Thyroid gland (tissue), 4 donors: ENCODE measurements at regions not wholly inside any gene's neighbourhood (a gene's known extent, or its start where the extent isn't known, plus 50 kb on each side); places are given as distances from the start of the nearest gene placed in this dataset.

Experiments
- DNase-seq, 2 donors: peaks; one replicate each; pipeline ENCODE4 v3.0.0-alpha.2; 2019
- H3K27ac ChIP-seq, 3 donors: fragments of 200-600 bp; sonication (generic); 1 replicate in 2 of 3; 2 replicates in 1 of 3; pipeline ENCODE4 v1.5.1; 2016 to 2019; ENCODE audit warnings: mild to moderate bottlenecking in 1 of 3, moderate library complexity in 1 of 3
- H3K27me3 ChIP-seq: fragments of 200-600 bp; sonication (generic); one replicate; pipeline ENCODE4 v1.5.1; 2019
- H3K36me3 ChIP-seq, 2 donors: fragments of 200-600 bp; sonication (generic); one replicate each; pipeline ENCODE4 v1.5.1; 2016 to 2019
- H3K4me1 ChIP-seq, 2 donors: fragments of 200-600 bp; sonication (generic); one replicate each; pipeline ENCODE4 v1.5.1; 2017 to 2019
- H3K4me3 ChIP-seq, 3 donors: fragments of 200-600 bp; sonication (generic); replicated peaks in 1 of 3; 1 replicate in 2 of 3; 2 replicates in 1 of 3; pipeline ENCODE4 v1.5.1; 2016; ENCODE audit warnings: mild to moderate bottlenecking in 1 of 3
- H3K9me3 ChIP-seq: fragments of 200-600 bp; sonication (generic); one replicate; pipeline ENCODE4 v1.5.1; 2017
- CTCF ChIP-seq, 6 experiments: fragments of 200-600 bp in 3 of 6; fragments of 450-650 bp in 3 of 6; sonication (generic) in 3 of 6; IDR thresholded peaks; one replicate each; pipeline ENCODE4 v1.5.1; 2016 to 2019; ENCODE audit warnings: antibody characterized with exemption in 6 of 6, mild to moderate bottlenecking in 2 of 6, inconsistent platforms in 1 of 6, moderate library complexity in 1 of 6
- POLR2A ChIP-seq, 2 donors: fragments of 450-650 bp; IDR thresholded peaks; one replicate each; pipeline ENCODE4 v1.6.1; 2017; ENCODE audit warnings: antibody characterized with exemption in 2 of 2, mild to moderate bottlenecking in 2 of 2, moderate library complexity in 1 of 2
- WGBS, 2 donors: methylation state at CpG; one replicate each; pipeline ENCODE4 v1.1.5; 2017; 5-methylcytosine and 5-hydroxymethylcytosine counted together
- intact Hi-C: fragments of 100-400 bp; cut with DNase I; formaldehyde crosslinking; loops from one replicate; pipeline ENCODE4 v1.15.1; 2023

- H3K27ac ChIP-seq: no peak overlapping the region
- no peak for DNase-seq
- TF ChIP-seq CTCF (IDR thresholded peaks at IDR 0.05): no peak
- TF ChIP-seq POLR2A (IDR thresholded peaks at IDR 0.05): no peak
- no peak overlapping the region for H3K4me3 ChIP-seq
- no peaks in the 10 kb centered on the region for H3K36me3 ChIP-seq
- 87 to 92% methylated on average over 2 of the region's 2 CpGs for WGBS, 2 donors
- intact Hi-C loops: no loop called here
- H3K4me1 ChIP-seq: no peaks in the 10 kb centered on the region
- no peaks in the 10 kb centered on the region for H3K9me3 ChIP-seq
- H3K27me3 ChIP-seq: no peaks in the 10 kb centered on the region
These were observed 366.1 kb upstream of the ZNF385D start for GRCh38 chr3:22117091-22117490.

- intact Hi-C loops: no loop called here
- WGBS, 2 donors: 30% methylated on average over 5 of the region's 5 CpGs
- Histone ChIP-seq H3K4me1 (no peaks in the 10 kb centered on the region), H3K4me3 (no peak overlapping the region), H3K27ac (no peak overlapping the region), H3K9me3 (no peaks in the 10 kb centered on the region), H3K36me3 (no peaks in the 10 kb centered on the region), H3K27me3 (no peaks in the 10 kb centered on the region)
- no peak for DNase-seq
- TF ChIP-seq CTCF (IDR thresholded peaks at IDR 0.05) (peak in 4 of 6 experiments; percentile 38 to 66 (median 58)), POLR2A (IDR thresholded peaks at IDR 0.05) (no peak)
These were observed 366.8 kb upstream of the ZNF385D start for GRCh38 chr3:22117751-22118346.

- Histone ChIP-seq H3K4me1 (no peaks in the 10 kb centered on the region), H3K36me3 (no peaks in the 10 kb centered on the region), H3K27ac (no peak overlapping the region), H3K4me3 (no peak overlapping the region), H3K9me3 (no peaks in the 10 kb centered on the region), H3K27me3 (no peaks in the 10 kb centered on the region)
- DNase-seq: no peak
- WGBS, 2 donors: 72 to 80% methylated on average over 3 of the region's 3 CpGs
- intact Hi-C loops: no loop called here
- TF ChIP-seq CTCF (IDR thresholded peaks at IDR 0.05) (no peak), POLR2A (IDR thresholded peaks at IDR 0.05) (no peak)
These were observed 367.5 kb upstream of the ZNF385D start for GRCh38 chr3:22118542-22118941.

- TF ChIP-seq POLR2A (IDR thresholded peaks at IDR 0.05) (no peak), CTCF (IDR thresholded peaks at IDR 0.05) (no peak)
- H3K27me3 ChIP-seq: no peaks in the 10 kb centered on the region
- DNase-seq: no peak
- H3K36me3 ChIP-seq: no peaks in the 10 kb centered on the region
- no peak overlapping the region for H3K27ac ChIP-seq
- intact Hi-C loops: no loop called here
- 52 to 55% methylated on average over 5 of the region's 5 CpGs for WGBS, 2 donors
- H3K9me3 ChIP-seq: no peaks in the 10 kb centered on the region
- no peaks in the 10 kb centered on the region for H3K4me1 ChIP-seq
- no peak overlapping the region for H3K4me3 ChIP-seq
These were observed 370.2 kb upstream of the ZNF385D start for GRCh38 chr3:22121068-22121701.

- Histone ChIP-seq H3K27me3 (no peaks in the 10 kb centered on the region), H3K9me3 (no peaks in the 10 kb centered on the region), H3K4me1 (no peaks in the 10 kb centered on the region), H3K27ac (no peak overlapping the region), H3K36me3 (no peaks in the 10 kb centered on the region), H3K4me3 (no peak overlapping the region)
- DNase-seq: no peak
- TF ChIP-seq CTCF (IDR thresholded peaks at IDR 0.05): no peak
- no peak for TF ChIP-seq POLR2A (IDR thresholded peaks at IDR 0.05)
- WGBS, 2 donors: 74 to 77% methylated on average over 3 of the region's 3 CpGs
- intact Hi-C loops: no loop called here
These were observed 371.6 kb upstream of the ZNF385D start for GRCh38 chr3:22122567-22122966.
